Colonic mucosa (tissue), 4 donors: ENCODE measurements at regions not wholly inside any gene's neighbourhood (a gene's known extent, or its start where the extent isn't known, plus 50 kb on each side); places are given as distances from the start of the nearest gene placed in this dataset.

Experiments
- DNase-seq: peaks from one replicate; pipeline ENCODE4 v3.0.0-alpha.2; 2020
- H3K27ac ChIP-seq: fragments of 200-600 bp; one replicate; pipeline ENCODE4 v1.8.0; 2021
- H3K27me3 ChIP-seq: fragments of 200-600 bp; one replicate; pipeline ENCODE4 v1.8.0; 2021
- H3K36me3 ChIP-seq: fragments of 200-600 bp; one replicate; pipeline ENCODE4 v1.8.0; 2021
- H3K4me1 ChIP-seq: fragments of 200-600 bp; one replicate; pipeline ENCODE4 v1.8.0; 2021; ENCODE audit warnings: mild to moderate bottlenecking
- H3K4me3 ChIP-seq: fragments of 200-600 bp; one replicate; pipeline ENCODE4 v1.8.0; 2021
- H3K9ac ChIP-seq, 2 donors: one replicate each; pipeline ENCODE4 v1.7.0; 2013; ENCODE audit warnings: control low read depth in 2 of 2, low read depth in 2 of 2, low read length in 2 of 2
- H3K9me3 ChIP-seq: fragments of 200-600 bp; one replicate; pipeline ENCODE4 v1.8.0; 2021
- intact Hi-C: fragments of 100-400 bp; cut with DNase I; formaldehyde crosslinking; loops from one replicate; pipeline ENCODE4 v1.14.1; 2022
- TF ChIP-seq, protein P1 (sequence below): fragments of 200-600 bp; IDR thresholded peaks from one replicate; pipeline ENCODE4 v1.8.0; 2022; ENCODE audit warnings: antibody characterized with exemption, mild to moderate bottlenecking
- donor health status: healthy.
- donor health status: DM: no; HTN: no; CAD: no.
- donor health status: DM: no; HTN: no; CAD: no.

DNA sequence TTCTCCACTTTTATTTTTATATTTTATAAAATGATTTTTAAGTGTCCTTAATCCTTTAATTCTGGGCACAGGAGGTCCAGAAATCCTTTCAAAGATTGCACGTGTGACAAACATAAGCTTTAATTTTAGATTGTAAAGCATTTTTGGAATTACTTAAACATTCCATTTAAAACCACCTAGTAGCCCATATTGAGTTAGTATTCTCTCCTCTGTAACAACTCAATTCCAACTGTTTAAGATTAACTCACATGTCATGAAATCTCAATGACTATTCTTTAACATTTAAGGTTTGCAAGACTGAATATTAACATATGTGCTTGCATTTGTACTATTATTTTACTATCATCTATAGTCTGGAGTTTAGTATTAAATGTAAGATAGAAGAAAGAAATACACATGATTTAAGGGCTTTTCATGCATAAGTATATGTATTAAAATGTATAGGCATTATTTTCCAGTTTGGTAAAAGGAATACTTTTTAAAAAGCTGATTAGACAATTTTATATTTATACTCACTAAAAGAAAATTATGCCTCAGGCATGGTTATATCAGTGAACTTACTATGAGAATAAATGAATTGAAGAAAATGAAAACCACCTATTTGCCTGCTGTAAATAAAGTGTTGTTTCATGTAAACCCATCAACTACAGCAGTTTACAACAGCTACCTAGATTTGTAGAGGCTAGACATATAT is 776.9 kb downstream of the SLC6A15 start:
- Histone ChIP-seq H3K4me3 (no peak overlapping the region), H3K27me3 (no peaks in the 10 kb centered on the region), H3K27ac (no peak overlapping the region), H3K9me3 (no peaks in the 10 kb centered on the region), H3K36me3 (no peaks in the 10 kb centered on the region), H3K4me1 (no peaks in the 10 kb centered on the region), H3K9ac (no peak overlapping the region)
- TF ChIP-seq, protein P1, sequence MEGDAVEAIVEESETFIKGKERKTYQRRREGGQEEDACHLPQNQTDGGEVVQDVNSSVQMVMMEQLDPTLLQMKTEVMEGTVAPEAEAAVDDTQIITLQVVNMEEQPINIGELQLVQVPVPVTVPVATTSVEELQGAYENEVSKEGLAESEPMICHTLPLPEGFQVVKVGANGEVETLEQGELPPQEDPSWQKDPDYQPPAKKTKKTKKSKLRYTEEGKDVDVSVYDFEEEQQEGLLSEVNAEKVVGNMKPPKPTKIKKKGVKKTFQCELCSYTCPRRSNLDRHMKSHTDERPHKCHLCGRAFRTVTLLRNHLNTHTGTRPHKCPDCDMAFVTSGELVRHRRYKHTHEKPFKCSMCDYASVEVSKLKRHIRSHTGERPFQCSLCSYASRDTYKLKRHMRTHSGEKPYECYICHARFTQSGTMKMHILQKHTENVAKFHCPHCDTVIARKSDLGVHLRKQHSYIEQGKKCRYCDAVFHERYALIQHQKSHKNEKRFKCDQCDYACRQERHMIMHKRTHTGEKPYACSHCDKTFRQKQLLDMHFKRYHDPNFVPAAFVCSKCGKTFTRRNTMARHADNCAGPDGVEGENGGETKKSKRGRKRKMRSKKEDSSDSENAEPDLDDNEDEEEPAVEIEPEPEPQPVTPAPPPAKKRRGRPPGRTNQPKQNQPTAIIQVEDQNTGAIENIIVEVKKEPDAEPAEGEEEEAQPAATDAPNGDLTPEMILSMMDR, result no peak
- intact Hi-C loops, result no loop called here
- no peak for DNase-seq

DNA sequence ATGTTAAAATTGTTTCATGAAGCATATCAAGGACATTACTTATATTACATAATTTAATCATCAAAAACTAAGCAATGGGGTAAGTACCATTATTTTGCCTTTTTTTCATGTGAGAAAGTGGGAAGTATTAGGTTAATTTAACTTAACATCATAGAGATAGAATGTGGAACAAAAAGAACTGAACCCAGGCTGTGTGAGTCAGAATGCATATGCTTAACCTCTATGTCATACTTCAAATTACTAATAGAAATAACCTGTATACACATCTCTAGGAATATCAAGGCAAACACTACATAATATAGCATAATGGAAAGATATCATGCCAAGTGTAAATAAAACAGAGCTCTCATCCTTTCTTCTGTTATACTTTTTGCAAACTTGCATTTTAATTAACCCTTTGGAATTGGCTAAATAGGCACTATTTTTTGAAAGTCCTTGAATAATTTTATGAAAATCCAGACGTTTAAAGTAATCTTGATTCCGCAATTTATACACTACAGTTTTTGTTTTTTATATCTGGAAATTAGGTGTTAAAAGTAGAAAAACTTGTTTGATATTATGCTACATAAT is 777.7 kb downstream of the SLC6A15 start:
- Histone ChIP-seq H3K27ac (no peak overlapping the region), H3K36me3 (no peaks in the 10 kb centered on the region), H3K9me3 (no peaks in the 10 kb centered on the region), H3K27me3 (no peaks in the 10 kb centered on the region), H3K4me1 (no peaks in the 10 kb centered on the region), H3K9ac (no peak overlapping the region), H3K4me3 (no peak overlapping the region)
- no peak for DNase-seq
- TF ChIP-seq, protein P1, result no peak
- intact Hi-C loops, result no loop called here

DNA sequence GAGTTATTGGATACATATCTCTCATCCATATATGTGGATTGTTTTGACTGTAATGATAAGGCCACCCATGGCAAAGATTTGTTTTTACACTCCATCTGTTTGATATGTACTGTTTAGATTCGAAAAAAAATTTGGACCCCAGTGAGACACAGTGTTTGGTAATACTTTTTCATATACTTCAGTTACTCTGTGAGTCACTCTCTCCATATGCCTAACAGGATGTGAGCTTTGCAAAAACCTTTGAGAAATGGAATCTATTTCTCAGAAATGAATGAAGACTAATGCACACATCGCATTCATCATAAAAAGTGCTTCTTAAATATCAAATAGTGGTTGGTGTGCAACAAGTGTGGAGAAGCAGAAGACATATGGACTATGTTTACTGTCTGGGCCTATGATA is 781.5 kb downstream of the SLC6A15 start:
- Histone ChIP-seq H3K4me3 (no peak overlapping the region), H3K9ac (no peak overlapping the region), H3K9me3 (no peaks in the 10 kb centered on the region), H3K27ac (no peak overlapping the region), H3K4me1 (no peaks in the 10 kb centered on the region), H3K36me3 (no peaks in the 10 kb centered on the region), H3K27me3 (no peaks in the 10 kb centered on the region)
- intact Hi-C loops, result no loop called here
- no peak for DNase-seq
- TF ChIP-seq, protein P1, result no peak

DNA sequence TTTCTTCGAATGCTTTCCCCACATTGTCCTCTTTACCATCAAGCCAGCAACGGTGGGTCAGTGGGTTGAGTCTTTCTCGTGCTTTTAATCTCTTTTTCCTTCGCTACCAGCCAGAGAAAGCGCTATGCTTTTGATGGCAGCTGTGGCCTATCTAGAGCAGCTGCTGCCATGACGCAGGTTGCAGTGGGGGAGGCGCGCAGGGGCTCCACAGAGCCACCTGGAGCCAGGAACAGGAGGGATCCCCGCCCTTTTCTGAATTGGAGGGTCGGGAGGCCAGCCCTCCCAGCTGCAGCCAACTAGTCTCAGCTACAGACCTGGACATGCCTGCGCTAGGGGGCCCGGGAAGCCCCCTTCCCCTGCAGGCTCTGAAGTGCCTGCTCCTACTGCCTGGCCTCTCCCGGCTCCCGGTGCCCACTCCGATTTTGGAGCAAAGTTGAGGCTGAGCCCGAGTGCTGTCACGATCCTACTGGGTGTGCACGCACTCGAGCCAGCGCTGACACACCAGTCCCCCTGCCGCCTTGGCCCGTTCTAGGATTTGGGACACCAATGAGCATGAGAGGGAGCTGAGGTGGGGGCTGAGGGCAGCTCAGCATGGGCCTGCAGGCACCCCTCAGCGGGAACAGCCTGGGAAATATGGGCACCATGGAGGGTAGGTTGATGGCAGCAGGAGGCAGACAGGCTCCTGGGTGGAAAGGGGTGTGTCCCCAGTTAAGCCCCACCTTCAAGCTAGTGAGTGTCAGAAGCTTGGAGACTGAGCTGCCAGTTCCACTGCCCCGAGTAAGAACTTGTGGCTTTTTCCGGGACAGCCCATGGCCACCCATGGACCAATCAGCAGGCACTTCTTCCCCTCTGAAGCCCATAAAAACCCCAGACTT is 784.2 kb downstream of the SLC6A15 start:
- TF ChIP-seq, protein P1, result no peak
- Histone ChIP-seq H3K9ac (no peak overlapping the region), H3K9me3 (no peaks in the 10 kb centered on the region), H3K36me3 (no peaks in the 10 kb centered on the region), H3K4me3 (no peak overlapping the region), H3K27ac (no peak overlapping the region), H3K4me1 (no peaks in the 10 kb centered on the region), H3K27me3 (no peaks in the 10 kb centered on the region)
- intact Hi-C loops, result no loop called here
- DNase-seq, result no peak

DNA sequence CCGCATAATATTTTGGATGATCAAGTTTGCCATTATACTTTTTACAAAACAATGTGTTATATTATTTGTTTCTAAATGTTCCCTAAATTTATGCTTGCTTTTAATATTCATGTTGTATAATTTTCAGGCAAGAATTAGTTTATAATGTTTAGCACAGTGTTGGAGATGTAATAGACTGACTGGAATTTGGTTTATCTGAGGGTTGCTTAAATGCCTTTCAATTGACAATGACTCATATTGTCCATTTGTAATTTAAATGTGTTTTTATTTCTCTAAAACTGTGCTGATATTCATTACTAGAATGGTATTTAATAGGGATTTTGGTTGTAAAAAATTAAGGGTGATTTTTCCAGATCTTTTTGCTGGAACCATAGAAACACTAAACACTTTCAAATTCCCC is 788.4 kb downstream of the SLC6A15 start:
- Histone ChIP-seq H3K9me3 (no peaks in the 10 kb centered on the region), H3K4me1 (no peaks in the 10 kb centered on the region), H3K4me3 (no peak overlapping the region), H3K27me3 (no peaks in the 10 kb centered on the region), H3K36me3 (no peaks in the 10 kb centered on the region), H3K9ac (no peak overlapping the region), H3K27ac (no peak overlapping the region)
- intact Hi-C loops, result no loop called here
- TF ChIP-seq, protein P1, result no peak
- DNase-seq, result no peak
